GM21360 (cell line): ENCODE measurements at regions not wholly inside any gene's neighbourhood (a gene's known extent, or its start where the extent isn't known, plus 50 kb on each side); places are given as distances from the start of the nearest gene placed in this dataset.

Experiments used
- ATAC-seq: cut with Tn5 transposase; IDR thresholded peaks from one replicate; pipeline ENCODE4 v1.9.1; 2021; ENCODE audit warnings: mild to moderate bottlenecking, moderate library complexity; ENCODE audit not compliant: unreplicated experiment

DNA sequence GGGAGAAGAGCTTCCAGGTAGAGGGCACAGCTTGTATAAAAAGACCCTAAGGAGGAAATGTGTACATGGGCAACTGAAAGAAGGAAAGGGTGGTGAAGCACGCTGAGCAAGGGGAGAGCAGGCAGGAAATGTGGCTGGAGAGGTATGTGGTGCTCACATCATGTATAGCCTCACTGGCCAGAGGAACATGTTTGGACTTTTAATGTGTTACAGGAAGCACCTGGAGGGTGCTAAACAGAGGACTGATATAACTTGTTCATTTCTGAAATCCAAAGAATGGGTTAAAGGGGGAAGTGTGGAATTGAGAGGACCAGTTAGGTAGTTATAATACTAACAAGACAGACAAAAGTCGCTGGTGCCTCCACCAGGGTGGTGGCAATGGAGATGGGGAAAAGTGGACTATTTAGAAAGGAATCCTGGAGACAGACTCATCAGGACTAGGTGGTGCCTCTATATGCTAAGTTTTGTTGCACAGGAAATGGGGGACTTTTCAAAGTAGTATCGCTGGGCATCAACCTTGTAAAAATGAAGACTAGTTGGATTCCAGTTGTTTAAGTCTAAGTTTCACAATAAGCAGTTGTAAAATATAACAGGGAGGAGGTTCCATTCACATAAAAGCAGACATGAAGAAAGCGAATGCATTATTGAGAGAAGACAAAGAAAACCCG is 63.1 kb upstream of the CD180 start:
- ATAC-seq, result no peak

DNA sequence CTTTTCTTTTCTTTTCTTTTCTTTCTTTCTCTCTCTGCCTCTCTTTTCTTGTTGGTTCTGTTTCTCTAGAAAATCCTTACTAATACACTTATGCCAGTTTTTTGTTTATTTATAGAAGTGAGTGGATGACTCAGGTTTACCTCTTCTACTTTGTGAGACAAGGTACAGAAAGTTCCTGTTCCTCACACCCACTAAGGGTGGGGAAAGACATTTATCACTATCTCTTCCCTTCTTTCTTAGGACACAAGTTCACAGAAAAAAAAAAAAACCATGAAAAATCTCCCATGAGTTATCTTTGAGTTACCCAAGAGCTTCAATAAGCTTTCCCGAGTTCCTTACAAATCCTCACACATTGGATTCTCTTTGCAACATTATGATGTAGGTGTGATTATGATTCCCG is 60.9 kb upstream of the CD180 start:
- ATAC-seq, result no peak

DNA sequence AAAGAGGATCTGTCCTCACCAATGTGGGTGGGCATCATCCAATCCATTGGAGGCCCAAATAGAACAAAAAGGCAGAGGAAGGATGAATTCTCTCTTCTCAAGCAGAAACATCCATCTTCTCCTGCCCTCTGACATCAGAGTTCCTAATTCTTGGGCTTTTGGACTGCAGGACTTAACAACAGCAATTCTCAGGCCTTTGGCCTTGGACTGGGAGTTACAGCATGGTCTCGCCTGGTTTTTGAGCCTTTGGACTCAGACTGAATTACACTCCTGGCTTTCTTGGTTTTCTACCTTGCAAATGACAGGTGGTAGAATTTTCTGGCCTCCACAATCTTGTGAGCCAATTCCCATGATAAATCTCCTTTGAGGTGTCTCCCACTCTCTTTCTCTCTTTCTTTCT is 60.5 kb upstream of the CD180 start:
- ATAC-seq, result no peak

DNA sequence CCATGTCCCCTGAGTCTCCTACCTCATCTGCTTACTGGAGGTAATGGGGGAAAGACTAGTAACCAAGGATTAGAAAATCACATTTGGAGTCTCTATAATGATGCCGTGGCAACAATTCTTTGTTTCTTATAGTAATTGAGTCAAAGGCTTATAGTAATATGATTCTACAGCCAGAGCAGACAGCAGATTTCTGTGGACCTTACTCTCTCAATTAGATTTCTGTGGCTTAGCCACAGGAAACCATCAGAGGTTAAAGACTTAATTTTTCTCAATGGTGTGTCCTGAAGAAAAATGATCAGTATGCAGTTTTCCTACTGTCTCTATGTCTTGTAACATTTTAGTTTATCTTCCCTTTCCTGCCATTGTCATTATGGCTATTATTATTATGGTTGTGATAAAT is 59.3 kb upstream of the CD180 start:
- ATAC-seq, result no peak

DNA sequence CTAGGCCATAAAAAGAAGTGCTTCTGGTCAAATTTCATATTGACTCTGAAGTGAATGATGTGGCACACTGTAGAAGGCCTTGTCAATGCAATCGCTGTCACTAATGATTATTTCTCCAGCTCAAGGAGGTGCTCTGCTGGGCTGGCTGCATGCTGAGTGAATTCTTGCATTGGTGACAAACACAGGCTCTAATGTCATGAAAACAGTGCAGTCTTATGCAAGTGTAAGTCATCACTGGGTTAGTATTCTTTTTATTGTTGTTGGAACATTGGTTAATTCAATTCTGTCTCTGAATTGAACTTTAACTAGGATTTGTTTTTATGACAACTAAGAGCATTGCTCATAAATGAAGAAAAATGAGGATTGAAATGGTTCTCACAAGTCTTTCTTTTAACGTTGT is 57.3 kb upstream of the CD180 start:
- ATAC-seq, result no peak

DNA sequence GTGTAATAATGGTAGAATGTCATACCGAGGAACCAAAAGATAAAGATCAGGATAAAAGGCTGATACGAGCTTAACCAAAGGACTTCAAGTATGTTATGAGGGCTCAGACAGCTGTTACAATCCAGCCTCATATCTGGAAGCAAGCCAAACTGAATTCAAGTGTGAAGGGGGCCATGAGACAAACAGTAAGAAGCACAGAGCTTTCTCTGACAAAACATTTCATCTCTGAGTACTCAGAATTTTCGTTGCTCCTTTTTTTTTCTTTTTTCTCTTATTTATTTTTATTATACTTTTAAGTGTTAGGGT is 52.9 kb upstream of the CD180 start:
- no peak for ATAC-seq

DNA sequence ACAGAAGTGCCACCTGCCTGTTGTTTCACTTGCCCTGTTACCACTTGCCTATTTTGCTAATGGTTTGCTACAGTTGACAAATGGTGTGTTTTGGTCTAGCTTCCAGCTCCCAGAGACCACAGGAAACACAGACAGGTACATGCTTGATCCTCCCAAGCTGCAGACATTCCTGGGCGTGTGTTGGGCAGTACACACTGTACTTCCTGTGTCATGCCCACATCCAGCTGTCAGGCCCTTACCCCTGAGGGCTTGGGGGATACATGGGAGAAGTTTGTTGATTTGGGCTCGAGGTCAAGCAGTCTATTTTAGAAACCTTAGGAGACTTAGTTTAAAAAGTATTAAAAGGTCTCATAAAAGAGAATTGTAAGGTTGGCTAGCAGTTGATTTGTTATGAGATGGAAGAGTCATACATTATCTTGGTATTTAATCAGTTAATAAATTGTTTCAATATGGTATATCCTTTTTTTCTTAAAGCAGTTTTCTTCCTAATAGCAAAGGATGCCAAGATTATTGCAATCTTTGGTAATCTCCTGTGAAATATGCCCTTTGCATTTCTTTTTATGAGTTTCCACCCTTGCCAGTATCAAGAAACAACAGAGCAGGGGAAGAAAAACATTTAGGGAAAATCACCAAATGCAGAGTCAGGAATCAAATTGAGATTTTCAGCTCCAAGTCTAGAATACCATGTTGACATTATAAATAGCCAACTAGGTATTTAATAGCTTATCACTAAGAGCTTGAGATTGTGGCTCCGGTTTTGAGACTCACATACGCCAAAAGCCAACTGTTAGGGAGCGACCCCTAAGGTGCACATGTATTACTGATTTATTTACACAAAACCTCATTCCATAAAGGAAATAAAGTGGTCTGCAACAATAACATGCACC is 52.3 kb upstream of the CD180 start:
- no peak for ATAC-seq

DNA sequence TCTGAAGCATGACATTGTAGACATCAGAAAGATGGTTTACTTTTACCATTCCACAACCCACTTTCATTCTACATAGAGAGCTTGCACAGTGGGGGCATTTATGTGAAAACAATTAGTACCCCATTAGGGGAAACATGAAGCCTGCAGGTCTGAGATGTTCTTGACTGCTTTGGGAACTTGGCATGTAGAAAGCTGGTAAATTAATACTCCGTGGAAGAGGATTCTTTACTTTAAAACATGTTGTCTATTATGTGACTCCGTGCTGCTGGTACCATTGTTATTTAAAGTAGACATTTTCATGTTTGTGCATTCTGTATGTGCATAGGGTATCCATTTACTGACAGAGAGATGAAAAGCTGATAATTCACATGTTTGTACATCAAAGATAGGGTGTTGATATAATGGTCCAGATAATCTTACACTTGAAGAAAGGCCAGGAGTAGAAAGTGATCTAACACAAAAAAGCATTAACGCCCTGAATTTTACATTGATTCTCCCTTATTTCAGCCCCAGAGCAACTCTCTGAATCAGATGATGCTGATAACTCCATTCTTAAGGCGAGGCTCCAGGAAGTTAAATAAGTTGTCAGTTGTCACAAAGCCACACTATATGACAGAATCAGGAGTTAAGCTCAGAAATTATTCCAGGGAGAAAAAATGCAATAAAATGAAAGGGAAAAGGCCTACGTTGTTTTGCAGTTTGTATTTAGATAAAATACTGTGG is 50.1 kb upstream of the CD180 start:
- no peak for ATAC-seq
